ENCODE measurements at regions not wholly inside any gene's neighbourhood (a gene's known extent, or its start where the extent isn't known, plus 50 kb on each side); places are given as distances from the start of the nearest gene placed in this dataset.

DNA sequence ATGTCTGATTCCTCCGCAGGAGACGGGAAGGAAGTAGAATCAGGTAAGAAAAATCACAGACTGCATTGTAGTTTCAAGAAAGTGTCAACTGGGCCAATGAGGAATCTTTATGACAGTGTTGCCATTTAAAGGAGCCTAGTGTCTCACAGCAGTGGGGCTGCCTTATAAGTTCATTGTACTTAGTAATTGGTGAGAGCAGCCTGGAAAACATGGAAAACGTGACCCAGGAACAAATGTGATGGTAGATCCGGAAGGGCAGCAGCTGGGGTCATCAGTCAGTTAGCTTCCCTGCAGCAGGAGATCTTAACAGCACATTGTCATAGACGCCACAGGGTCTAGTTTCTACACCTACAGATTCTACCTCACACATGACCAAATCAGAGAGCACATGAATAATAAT, 630.0 kb upstream of the LMO3 start:
- 0% methylated on average over 5 of the region's 5 CpGs for WGBS (ENCODE audit: insufficient coverage, low coverage, missing lambda C conversion rate)
- BruUV-seq (replicated peaks): no TSS peak
- Histone ChIP-seq H3K4me3 (no peak overlapping the region), H4K20me1 (replicated peaks; ENCODE audit: control insufficient read depth, insufficient read depth, low read length) (no peaks in the 10 kb centered on the region), H3K36me3 (ENCODE audit: control insufficient read depth, insufficient read depth, low read length) (no peaks in the 10 kb centered on the region), H3K9me3 (replicated peaks; ENCODE audit: control insufficient read depth, insufficient read depth, low read depth, low read length) (no peaks in the 10 kb centered on the region), H3K27me3 (ENCODE audit: control insufficient read depth in 2 of 2, insufficient read depth in 2 of 2, low read length in 2 of 2) (no peaks in the 10 kb centered on the region), H3K79me2 (ENCODE audit: control insufficient read depth, insufficient read depth, low read length) (no peaks in the 10 kb centered on the region), H2AFZ (ENCODE audit: low read depth, low read length) (no peak overlapping the region), H3K9ac (ENCODE audit: insufficient read depth in 1 of 2, low read depth in 2 of 2, low read length in 2 of 2) (no peak overlapping the region), H3K9me1 (ENCODE audit: control insufficient read depth, insufficient read depth, low read length) (no peaks in the 10 kb centered on the region), H3K4me2 (ENCODE audit: insufficient read depth, low read length) (no peak overlapping the region), H3K4me1 (replicated peaks in 1 of 2; ENCODE audit: control insufficient read depth in 2 of 2, insufficient read depth in 2 of 2, low read length in 2 of 2) (no peaks in the 10 kb centered on the region), H3K27ac (ENCODE audit: extremely low read depth, low read depth, low read length) (no peak overlapping the region)
- ChIA-PET CTCF (ENCODE audit: low intra/inter-chr PET ratio) (no interaction called here), POLR2A (no interaction called here)
- no peak for FAIRE-seq
- DNase-seq (ENCODE audit: extremely low read depth in 1 of 4, low spot score in 3 of 4): no peak
- intact Hi-C loops (cut with micrococcal nuclease) (no loop called here), in situ Hi-C loops (cut with MboI) (no loop called here)
- TF ChIP-seq SMARCE1 (IDR thresholded peaks at IDR 0.05): no peak
- ATAC-seq: no peak

DNA sequence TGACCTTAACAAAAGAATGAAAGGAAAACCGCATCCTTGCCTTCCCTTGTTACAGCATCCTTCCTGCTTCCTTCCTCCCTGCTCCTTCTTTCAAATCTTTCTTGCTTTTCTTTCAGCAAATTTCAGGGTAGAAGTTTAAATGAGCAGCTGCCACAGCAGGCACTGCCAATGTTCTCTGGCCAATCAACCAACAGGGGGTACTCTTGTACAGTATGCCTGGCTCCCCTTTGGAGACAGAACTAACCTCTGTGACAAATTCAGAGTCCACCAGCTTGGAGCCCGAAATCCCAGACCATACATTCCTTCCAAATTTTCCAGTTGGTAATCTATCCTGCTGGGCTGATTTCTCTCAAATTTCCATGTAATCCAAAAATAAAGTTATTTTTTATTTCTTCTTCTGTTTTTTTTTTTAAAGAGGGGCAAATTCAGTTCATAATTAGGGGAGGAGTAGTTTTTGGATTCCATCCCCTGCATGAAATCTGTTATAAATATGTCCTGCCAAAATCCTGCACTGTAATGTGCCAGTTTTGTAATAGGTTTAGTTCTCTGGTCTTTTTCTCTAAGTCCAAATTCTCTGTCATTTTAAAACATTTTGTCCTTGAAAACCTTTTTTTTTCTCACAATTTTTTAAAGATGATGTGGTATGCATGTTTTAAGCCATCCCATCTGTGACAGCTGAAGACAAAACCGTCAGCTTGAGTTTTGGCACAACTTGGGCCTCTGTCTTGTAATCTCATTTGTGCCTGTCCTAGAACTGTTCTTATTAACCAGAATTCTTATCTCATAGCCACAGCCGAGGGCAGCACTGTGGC, 610.0 kb upstream of the LMO3 start:
- Histone ChIP-seq H4K20me1 (replicated peaks; ENCODE audit: control insufficient read depth, insufficient read depth, low read length) (no peaks in the 10 kb centered on the region), H3K4me2 (ENCODE audit: insufficient read depth, low read length) (no peak overlapping the region), H2AFZ (ENCODE audit: low read depth, low read length) (no peak overlapping the region), H3K79me2 (ENCODE audit: control insufficient read depth, insufficient read depth, low read length) (no peaks in the 10 kb centered on the region), H3K27me3 (ENCODE audit: control insufficient read depth in 2 of 2, insufficient read depth in 2 of 2, low read length in 2 of 2) (no peaks in the 10 kb centered on the region), H3K9me1 (ENCODE audit: control insufficient read depth, insufficient read depth, low read length) (no peaks in the 10 kb centered on the region), H3K9ac (ENCODE audit: insufficient read depth in 1 of 2, low read depth in 2 of 2, low read length in 2 of 2) (no peak overlapping the region), H3K27ac (ENCODE audit: extremely low read depth, low read depth, low read length) (no peak overlapping the region), H3K9me3 (replicated peaks; ENCODE audit: control insufficient read depth, insufficient read depth, low read depth, low read length) (no peaks in the 10 kb centered on the region), H3K4me3 (no peak overlapping the region), H3K4me1 (replicated peaks in 1 of 2; ENCODE audit: control insufficient read depth in 2 of 2, insufficient read depth in 2 of 2, low read length in 2 of 2) (no peaks in the 10 kb centered on the region), H3K36me3 (ENCODE audit: control insufficient read depth, insufficient read depth, low read length) (no peaks in the 10 kb centered on the region)
- in situ Hi-C loops (cut with MboI): no loop called here
- ChIA-PET POLR2A (no interaction called here), CTCF (ENCODE audit: low intra/inter-chr PET ratio) (no interaction called here)
- no peak for TF ChIP-seq PTTG1 (tag; IDR thresholded peaks at IDR 0.05; ENCODE audit: low read depth)
- no peak for TF ChIP-seq TCFL5 (CRISPR knock-in tag; conservative IDR thresholded peaks at IDR 0.05)
- TF ChIP-seq, protein P1, sequence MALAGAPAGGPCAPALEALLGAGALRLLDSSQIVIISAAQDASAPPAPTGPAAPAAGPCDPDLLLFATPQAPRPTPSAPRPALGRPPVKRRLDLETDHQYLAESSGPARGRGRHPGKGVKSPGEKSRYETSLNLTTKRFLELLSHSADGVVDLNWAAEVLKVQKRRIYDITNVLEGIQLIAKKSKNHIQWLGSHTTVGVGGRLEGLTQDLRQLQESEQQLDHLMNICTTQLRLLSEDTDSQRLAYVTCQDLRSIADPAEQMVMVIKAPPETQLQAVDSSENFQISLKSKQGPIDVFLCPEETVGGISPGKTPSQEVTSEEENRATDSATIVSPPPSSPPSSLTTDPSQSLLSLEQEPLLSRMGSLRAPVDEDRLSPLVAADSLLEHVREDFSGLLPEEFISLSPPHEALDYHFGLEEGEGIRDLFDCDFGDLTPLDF (CRISPR knock-in tag; IDR thresholded peaks at IDR 0.05): no peak
- no peak for TF ChIP-seq XRCC3 (IDR thresholded peaks at IDR 0.05)
- TF ChIP-seq PHB (CRISPR knock-in tag; IDR thresholded peaks at IDR 0.05): no peak
- no peak for TF ChIP-seq ZNF354B (CRISPR knock-in tag; IDR thresholded peaks at IDR 0.05)
- no peak for TF ChIP-seq ZNF780A (CRISPR knock-in tag; IDR thresholded peaks at IDR 0.05)
- TF ChIP-seq NCOA4 (IDR thresholded peaks at IDR 0.05; ENCODE audit: partially characterized antibody): no peak
- TF ChIP-seq, protein P2, sequence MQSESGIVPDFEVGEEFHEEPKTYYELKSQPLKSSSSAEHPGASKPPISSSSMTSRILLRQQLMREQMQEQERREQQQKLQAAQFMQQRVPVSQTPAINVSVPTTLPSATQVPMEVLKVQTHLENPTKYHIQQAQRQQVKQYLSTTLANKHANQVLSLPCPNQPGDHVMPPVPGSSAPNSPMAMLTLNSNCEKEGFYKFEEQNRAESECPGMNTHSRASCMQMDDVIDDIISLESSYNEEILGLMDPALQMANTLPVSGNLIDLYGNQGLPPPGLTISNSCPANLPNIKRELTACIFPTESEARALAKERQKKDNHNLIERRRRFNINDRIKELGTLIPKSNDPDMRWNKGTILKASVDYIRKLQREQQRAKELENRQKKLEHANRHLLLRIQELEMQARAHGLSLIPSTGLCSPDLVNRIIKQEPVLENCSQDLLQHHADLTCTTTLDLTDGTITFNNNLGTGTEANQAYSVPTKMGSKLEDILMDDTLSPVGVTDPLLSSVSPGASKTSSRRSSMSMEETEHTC (IDR thresholded peaks at IDR 0.05): no peak
- TF ChIP-seq GTF2E2 (tag; IDR thresholded peaks at IDR 0.05): no peak
- TF ChIP-seq, protein P3, sequence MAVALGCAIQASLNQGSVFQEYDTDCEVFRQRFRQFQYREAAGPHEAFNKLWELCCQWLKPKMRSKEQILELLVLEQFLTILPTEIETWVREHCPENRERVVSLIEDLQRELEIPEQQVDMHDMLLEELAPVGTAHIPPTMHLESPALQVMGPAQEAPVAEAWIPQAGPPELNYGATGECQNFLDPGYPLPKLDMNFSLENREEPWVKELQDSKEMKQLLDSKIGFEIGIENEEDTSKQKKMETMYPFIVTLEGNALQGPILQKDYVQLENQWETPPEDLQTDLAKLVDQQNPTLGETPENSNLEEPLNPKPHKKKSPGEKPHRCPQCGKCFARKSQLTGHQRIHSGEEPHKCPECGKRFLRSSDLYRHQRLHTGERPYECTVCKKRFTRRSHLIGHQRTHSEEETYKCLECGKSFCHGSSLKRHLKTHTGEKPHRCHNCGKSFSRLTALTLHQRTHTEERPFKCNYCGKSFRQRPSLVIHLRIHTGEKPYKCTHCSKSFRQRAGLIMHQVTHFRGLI (CRISPR knock-in tag; IDR thresholded peaks at IDR 0.05): no peak
- ATAC-seq (no peak), FAIRE-seq (no peak), DNase-seq (ENCODE audit: extremely low read depth in 1 of 4, low spot score in 3 of 4) (no peak)
- intact Hi-C loops (cut with micrococcal nuclease): no loop called here
- WGBS (ENCODE audit: insufficient coverage, low coverage, missing lambda C conversion rate): 0% methylated on average over 3 of the region's 4 CpGs
- BruUV-seq (replicated peaks): no TSS peak

Data from K562 (cell line).